NT2/D1 (cell line): ENCODE measurements at regions not wholly inside any gene's neighbourhood (a gene's known extent, or its start where the extent isn't known, plus 50 kb on each side); places are given as distances from the start of the nearest gene placed in this dataset.

Experiments
- DNase-seq: peaks from one replicate; pipeline ENCODE4 v3.0.0-alpha.2; 2011; ENCODE audit warnings: low read depth, low spot score
- H3K27me3 ChIP-seq: 2 replicates; pipeline ENCODE4 v1.6.0; 2011; ENCODE audit warnings: mild to moderate bottlenecking; ENCODE audit not compliant: insufficient read length, insufficient read depth
- H3K36me3 ChIP-seq: 2 replicates; pipeline ENCODE4 v1.6.1; 2011; ENCODE audit warnings: mild to moderate bottlenecking, low read length, mixed read lengths; ENCODE audit not compliant: insufficient read depth, insufficient read length
- H3K4me1 ChIP-seq: 2 replicates; pipeline ENCODE4 v1.5.1; 2011; ENCODE audit not compliant: insufficient read depth, insufficient read length
- H3K4me3 ChIP-seq: 2 replicates; pipeline ENCODE4 v1.5.1; 2011; ENCODE audit warnings: low read depth; ENCODE audit not compliant: insufficient read length
- H3K9ac ChIP-seq: 2 replicates; pipeline ENCODE4 v1.6.0; 2011; ENCODE audit warnings: low read depth; ENCODE audit not compliant: insufficient read length
- H3K9me3 ChIP-seq: 2 replicates; pipeline ENCODE4 v1.5.1; 2011; ENCODE audit warnings: mild to moderate bottlenecking, low read length; ENCODE audit not compliant: insufficient read depth
- SUZ12 ChIP-seq: IDR thresholded peaks from 2 replicates; pipeline ENCODE4 v1.6.1; 2011; ENCODE audit not compliant: insufficient read length, insufficient read depth; ENCODE audit errors: extremely low read depth
- YY1 ChIP-seq: IDR thresholded peaks from 2 replicates; pipeline ENCODE4 v1.6.1; 2011; ENCODE audit not compliant: insufficient read length, insufficient read depth
- ZNF274 ChIP-seq: IDR thresholded peaks from 2 replicates; pipeline ENCODE4 v1.6.1; 2011; ENCODE audit warnings: mild to moderate bottlenecking, low read depth, low read length

GRCh38 chr1:98482611-98483010 lies 178.9 kb upstream of the SNX7 start:
- Histone ChIP-seq H3K4me3 (no peak overlapping the region), H3K27me3 (no peaks in the 10 kb centered on the region), H3K36me3 (no peaks in the 10 kb centered on the region), H3K4me1 (no peaks in the 10 kb centered on the region), H3K9ac (no peak overlapping the region), H3K9me3 (no peaks in the 10 kb centered on the region)
- no peak for TF ChIP-seq SUZ12
- no peak for TF ChIP-seq YY1
- TF ChIP-seq ZNF274, result no peak
- DNase-seq, result no peak

- no peaks in the 10 kb centered on the region for H3K9me3 ChIP-seq
- H3K4me1 ChIP-seq, result no peaks in the 10 kb centered on the region
- TF ChIP-seq YY1, result no peak
- no peak for TF ChIP-seq SUZ12
- no peak for TF ChIP-seq ZNF274
- H3K4me3 ChIP-seq, result no peak overlapping the region
- no peaks in the 10 kb centered on the region for H3K27me3 ChIP-seq
- no peak overlapping the region for H3K9ac ChIP-seq
- H3K36me3 ChIP-seq, result no peaks in the 10 kb centered on the region
- no peak for DNase-seq
These were observed 181.2 kb upstream of the SNX7 start for GRCh38 chr1:98480271-98480670.

GRCh38 chr1:98478121-98478520 lies 183.4 kb upstream of the SNX7 start:
- TF ChIP-seq SUZ12, result no peak
- Histone ChIP-seq H3K9ac (no peak overlapping the region), H3K9me3 (no peaks in the 10 kb centered on the region), H3K4me1 (no peaks in the 10 kb centered on the region), H3K27me3 (no peaks in the 10 kb centered on the region), H3K4me3 (no peak overlapping the region), H3K36me3 (no peaks in the 10 kb centered on the region)
- DNase-seq, result no peak

DNA sequence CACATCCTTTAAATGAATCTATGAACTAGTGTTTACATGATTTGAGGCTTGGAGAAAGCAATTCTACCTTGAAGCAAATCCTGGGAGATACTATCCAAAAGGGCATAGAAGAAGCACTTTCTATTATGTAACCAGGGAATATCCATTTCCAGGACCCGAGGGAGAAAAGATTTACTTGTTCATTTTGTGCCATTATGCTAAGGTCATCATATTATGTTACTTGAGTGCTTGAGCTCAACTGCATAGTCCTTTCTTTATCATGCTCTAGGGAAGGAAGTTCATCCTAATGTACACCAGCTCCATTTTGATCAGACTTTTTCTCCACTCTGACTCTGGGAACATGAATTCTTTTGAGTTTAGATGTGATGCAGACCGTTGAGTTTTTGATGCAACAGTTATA lies 188.6 kb upstream of the SNX7 start:
- no peaks in the 10 kb centered on the region for H3K36me3 ChIP-seq
- H3K9ac ChIP-seq, result no peak overlapping the region
- no peaks in the 10 kb centered on the region for H3K27me3 ChIP-seq
- no peaks in the 10 kb centered on the region for H3K4me1 ChIP-seq
- no peaks in the 10 kb centered on the region for H3K9me3 ChIP-seq
- TF ChIP-seq ZNF274 (no peak), SUZ12 (no peak)
- no peak for DNase-seq
- no peak overlapping the region for H3K4me3 ChIP-seq

DNA sequence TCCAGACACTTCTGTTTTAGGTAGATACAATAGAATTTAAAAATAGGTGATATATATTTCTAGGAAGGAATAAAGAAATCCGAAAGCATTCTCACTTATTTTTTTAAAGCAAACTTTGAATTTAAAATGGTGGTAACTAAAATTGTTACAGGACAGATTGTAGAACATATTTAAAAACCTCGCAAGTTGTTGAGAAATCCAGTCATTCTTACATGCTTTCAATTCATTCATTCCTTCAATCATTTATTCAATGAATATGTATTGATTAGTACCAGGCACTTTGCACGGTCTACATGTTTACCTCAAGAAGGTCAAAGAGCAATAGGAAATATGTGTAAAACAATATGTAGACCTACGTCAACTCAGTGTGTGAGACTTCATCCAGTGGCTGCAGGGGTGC lies 189.9 kb upstream of the SNX7 start:
- Histone ChIP-seq H3K36me3 (no peaks in the 10 kb centered on the region), H3K4me1 (no peaks in the 10 kb centered on the region), H3K9me3 (no peaks in the 10 kb centered on the region), H3K9ac (no peak overlapping the region), H3K27me3 (no peaks in the 10 kb centered on the region), H3K4me3 (no peak overlapping the region)
- TF ChIP-seq ZNF274 (no peak), SUZ12 (no peak), YY1 (no peak)
- no peak for DNase-seq

- H3K9ac ChIP-seq, result no peak overlapping the region
- DNase-seq, result peak; percentile 18
- H3K9me3 ChIP-seq, result no peaks in the 10 kb centered on the region
- no peaks in the 10 kb centered on the region for H3K36me3 ChIP-seq
- TF ChIP-seq ZNF274 (no peak), YY1 (no peak), SUZ12 (no peak)
- H3K27me3 ChIP-seq, result no peaks in the 10 kb centered on the region
- H3K4me1 ChIP-seq, result no peaks in the 10 kb centered on the region
- H3K4me3 ChIP-seq, result no peak overlapping the region
These were observed 193.3 kb upstream of the SNX7 start for GRCh38 chr1:98468111-98468717.

GRCh38 chr1:98467586-98467985 lies 193.9 kb upstream of the SNX7 start:
- Histone ChIP-seq H3K9ac (no peak overlapping the region), H3K4me3 (no peak overlapping the region), H3K4me1 (no peaks in the 10 kb centered on the region), H3K36me3 (no peaks in the 10 kb centered on the region), H3K27me3 (no peaks in the 10 kb centered on the region), H3K9me3 (no peaks in the 10 kb centered on the region)
- no peak for DNase-seq
- TF ChIP-seq ZNF274, result no peak
- no peak for TF ChIP-seq SUZ12
- no peak for TF ChIP-seq YY1

- no peaks in the 10 kb centered on the region for H3K4me1 ChIP-seq
- no peak overlapping the region for H3K9ac ChIP-seq
- no peak for TF ChIP-seq SUZ12
- no peak for TF ChIP-seq YY1
- TF ChIP-seq ZNF274, result no peak
These were observed 194.4 kb upstream of the SNX7 start for GRCh38 chr1:98467122-98467521.

More at GRCh38 chr1:98467122-98467521, 194.4 kb upstream of the SNX7 start:
- Histone ChIP-seq H3K9me3 (no peaks in the 10 kb centered on the region), H3K27me3 (no peaks in the 10 kb centered on the region), H3K4me3 (no peak overlapping the region), H3K36me3 (no peaks in the 10 kb centered on the region)
- no peak for DNase-seq
